Activated naive CD8-positive, alpha-beta T cell treated with anti-CD3 and anti-CD28 coated beads, Interleukin-2, amount 50 U/mL, for 16 hours (primary cell): ENCODE measurements at regions not wholly inside any gene's neighbourhood (a gene's known extent, or its start where the extent isn't known, plus 50 kb on each side); places are given as distances from the start of the nearest gene placed in this dataset.

ENCODE experiments used
- DNase-seq: peaks from one replicate; pipeline ENCODE4 v3.0.0-alpha.2; 2020; ENCODE audit warnings: low read depth, low spot score

GRCh38 chr5:125278711-125279110 is 532.3 kb upstream of the ZNF608 start:
- no peak for DNase-seq

- no peak for DNase-seq
Observed at GRCh38 chr5:125281667-125282066, 535.2 kb upstream of the ZNF608 start.

- no peak for DNase-seq
Observed at GRCh38 chr5:125283372-125283771, 536.9 kb upstream of the ZNF608 start.

GRCh38 chr5:125286271-125286670 is 539.8 kb upstream of the ZNF608 start:
- DNase-seq, result no peak

- DNase-seq, result no peak
Observed at GRCh38 chr5:125289606-125290005, 543.2 kb upstream of the ZNF608 start.

- no peak for DNase-seq
Observed at GRCh38 chr5:125290935-125291334, 544.5 kb upstream of the ZNF608 start.

GRCh38 chr5:125291447-125291846 is 545.0 kb upstream of the ZNF608 start:
- DNase-seq, result no peak

GRCh38 chr5:125293223-125293622 is 546.8 kb upstream of the ZNF608 start:
- DNase-seq, result no peak

- DNase-seq, result no peak
Observed at GRCh38 chr5:125293726-125294125, 547.3 kb upstream of the ZNF608 start.

- DNase-seq, result no peak
Observed at GRCh38 chr5:125294844-125295243, 548.4 kb upstream of the ZNF608 start.

- no peak for DNase-seq
Observed at GRCh38 chr5:125295405-125295872, 549.0 kb upstream of the ZNF608 start.

- no peak for DNase-seq
Observed at GRCh38 chr5:125298258-125298657, 551.8 kb upstream of the ZNF608 start.

GRCh38 chr5:125298746-125299379 is 552.4 kb upstream of the ZNF608 start:
- DNase-seq, result no peak

- DNase-seq, result no peak
Observed at GRCh38 chr5:125301711-125302110, 555.3 kb upstream of the ZNF608 start.

- DNase-seq, result no peak
Observed at GRCh38 chr5:125302577-125302976, 556.1 kb upstream of the ZNF608 start.

- DNase-seq, result no peak
Observed at GRCh38 chr5:125306741-125307140, 560.3 kb upstream of the ZNF608 start.

GRCh38 chr5:125310749-125311148 is 564.3 kb upstream of the ZNF608 start:
- no peak for DNase-seq

- DNase-seq, result no peak
Observed at GRCh38 chr5:125311743-125312142, 565.3 kb upstream of the ZNF608 start.

GRCh38 chr5:125313555-125313954 is 567.1 kb upstream of the ZNF608 start:
- no peak for DNase-seq

- no peak for DNase-seq
Observed at GRCh38 chr5:125315306-125315705, 568.9 kb upstream of the ZNF608 start.

- no peak for DNase-seq
Observed at GRCh38 chr5:125316391-125316790, 570.0 kb upstream of the ZNF608 start.

GRCh38 chr5:125316915-125317535 is 570.6 kb upstream of the ZNF608 start:
- DNase-seq, result no peak

- DNase-seq, result no peak
Observed at GRCh38 chr5:125317536-125317995, 571.1 kb upstream of the ZNF608 start.
